Progenitor cell of endocrine pancreas (in vitro differentiated cells): ENCODE measurements at regions not wholly inside any gene's neighbourhood (a gene's known extent, or its start where the extent isn't known, plus 50 kb on each side); places are given as distances from the start of the nearest gene placed in this dataset.

Experiments
- DNase-seq: peaks from one replicate; pipeline ENCODE4 v3.0.0; 2021; ENCODE audit warnings: low spot score; ENCODE audit not compliant: unreplicated experiment
- H3K27ac Mint-ChIP-seq: 2 replicates; pipeline ENCODE4 v1.8.0; 2021; ENCODE audit warnings: mild to moderate bottlenecking, moderate library complexity, mixed read lengths
- H3K27me3 Mint-ChIP-seq: 2 replicates; pipeline ENCODE4 v1.8.0; 2021; ENCODE audit warnings: mixed read lengths
- H3K36me3 Mint-ChIP-seq: 2 replicates; pipeline ENCODE4 v1.8.0; 2022; ENCODE audit warnings: mixed read lengths; ENCODE audit not compliant: insufficient read depth
- H3K4me1 Mint-ChIP-seq: 2 replicates; pipeline ENCODE4 v1.8.0; 2021; ENCODE audit warnings: low read depth, mixed read lengths
- H3K4me3 Mint-ChIP-seq: 2 replicates; pipeline ENCODE4 v1.8.0; 2021; ENCODE audit warnings: low read depth, mild to moderate bottlenecking, moderate library complexity, mixed read lengths
- H3K9me3 Mint-ChIP-seq: 2 replicates; pipeline ENCODE4 v1.8.0; 2021; ENCODE audit warnings: low read depth, mixed read lengths
- CTCF ChIP-seq: fragments of 200-600 bp; sonication (generic); IDR thresholded peaks from one replicate; pipeline ENCODE4 v1.5.0; 2021; ENCODE audit warnings: antibody characterized with exemption, mild to moderate bottlenecking; ENCODE audit not compliant: unreplicated experiment

- Mint-ChIP-seq H3K27ac (no peak overlapping the region), H3K27me3 (no peaks in the 10 kb centered on the region), H3K4me3 (no peak overlapping the region), H3K9me3 (no peaks in the 10 kb centered on the region), H3K4me1 (peaks cover 14% of the 10 kb centered on the region), H3K36me3 (peaks cover 1% of the 10 kb centered on the region)
- no peak for TF ChIP-seq CTCF
- DNase-seq, result no peak
These were observed 334.1 kb downstream of the NDFIP2 start for GRCh38 chr13:79815041-79815440.

GRCh38 chr13:79812070-79812850 lies 331.3 kb downstream of the NDFIP2 start:
- H3K27ac Mint-ChIP-seq, result no peak overlapping the region
- no peaks in the 10 kb centered on the region for H3K9me3 Mint-ChIP-seq
- H3K36me3 Mint-ChIP-seq, result peaks cover 1% of the 10 kb centered on the region
- DNase-seq, result no peak
- no peaks in the 10 kb centered on the region for H3K27me3 Mint-ChIP-seq
- TF ChIP-seq CTCF, result no peak
- H3K4me1 Mint-ChIP-seq, result peaks cover 14% of the 10 kb centered on the region
- no peak overlapping the region for H3K4me3 Mint-ChIP-seq

- Mint-ChIP-seq H3K27ac (peak overlapping the region; percentile 26), H3K4me1 (peaks cover 16% of the 10 kb centered on the region), H3K9me3 (no peaks in the 10 kb centered on the region), H3K27me3 (no peaks in the 10 kb centered on the region), H3K4me3 (no peak overlapping the region), H3K36me3 (peaks cover 1% of the 10 kb centered on the region)
- no peak for DNase-seq
- no peak for TF ChIP-seq CTCF
These were observed 330.2 kb downstream of the NDFIP2 start for GRCh38 chr13:79811170-79811569.

GRCh38 chr13:79810669-79811068 lies 329.7 kb downstream of the NDFIP2 start:
- Mint-ChIP-seq H3K27me3 (no peaks in the 10 kb centered on the region), H3K4me1 (peaks cover 16% of the 10 kb centered on the region), H3K27ac (peak overlapping the region; percentile 26), H3K36me3 (peaks cover 1% of the 10 kb centered on the region), H3K9me3 (no peaks in the 10 kb centered on the region), H3K4me3 (no peak overlapping the region)
- DNase-seq, result no peak
- TF ChIP-seq CTCF, result no peak

GRCh38 chr13:79810018-79810417 lies 329.1 kb downstream of the NDFIP2 start:
- Mint-ChIP-seq H3K4me3 (no peak overlapping the region), H3K4me1 (peaks cover 22% of the 10 kb centered on the region), H3K27ac (peak overlapping the region; percentile 41), H3K36me3 (peaks cover 1% of the 10 kb centered on the region), H3K27me3 (no peaks in the 10 kb centered on the region), H3K9me3 (no peaks in the 10 kb centered on the region)
- no peak for TF ChIP-seq CTCF
- DNase-seq, result no peak
